ENCODE measurements at regions not wholly inside any gene's neighbourhood (a gene's known extent, or its start where the extent isn't known, plus 50 kb on each side); places are given as distances from the start of the nearest gene placed in this dataset.
A peak's percentile ranks its signal among the peaks of the same experiment; 100 is the strongest.

GRCh38 chr5:165130656-165131055 is 1625.2 kb downstream of the MAT2B start:
- CTCF ChIA-PET (ENCODE audit: low intra/inter-chr PET ratio, low total read pairs): no interaction called here
- Histone ChIP-seq H3K4me1 (ENCODE audit: insufficient read depth, low read length) (no peaks in the 10 kb centered on the region), H3K27ac (ENCODE audit: extremely low read length, insufficient read depth, low read length) (no peak overlapping the region), H3K4me3 (replicated peaks in 1 of 3; ENCODE audit: insufficient read depth in 1 of 3, low read depth in 2 of 3, low read length in 3 of 3) (no peak overlapping the region), H3K79me2 (ENCODE audit: insufficient read depth, low read length) (no peaks in the 10 kb centered on the region), H2AFZ (ENCODE audit: low read length) (no peak overlapping the region), H3K4me2 (ENCODE audit: low read depth, low read length) (no peak overlapping the region), H4K20me1 (ENCODE audit: insufficient read depth, low read length) (no peaks in the 10 kb centered on the region), H3K9me3 (ENCODE audit: low read length) (peaks cover 61% of the 10 kb centered on the region), H3K9ac (ENCODE audit: insufficient read depth, low read depth, low read length) (no peak overlapping the region), H3K36me3 (replicated peaks in 1 of 2; ENCODE audit: control insufficient read depth in 1 of 2, insufficient read depth in 2 of 2, low read length in 2 of 2) (no peaks in the 10 kb centered on the region), H3K27me3 (ENCODE audit: control insufficient read depth in 1 of 2, insufficient read depth in 2 of 2, low read length in 2 of 2) (no peaks in the 10 kb centered on the region)
- no peak for ATAC-seq
- no peak for DNase-seq (ENCODE audit: low spot score)
- POLR2A ChIA-PET: no interaction called here
- in situ Hi-C loops (cut with HindIII; ENCODE audit: extremely low pct_ligation_motif_present, low pct_unique_long_range_greater_than_20kb) (no loop called here), intact Hi-C loops (cut with micrococcal nuclease; ENCODE audit: unreplicated experiment) (no loop called here)
- no peak for FAIRE-seq
- TF ChIP-seq NFE2L2 (IDR thresholded peaks at IDR 0.05; ENCODE audit: low read length): peak; percentile 85
- TF ChIP-seq, protein P1, sequence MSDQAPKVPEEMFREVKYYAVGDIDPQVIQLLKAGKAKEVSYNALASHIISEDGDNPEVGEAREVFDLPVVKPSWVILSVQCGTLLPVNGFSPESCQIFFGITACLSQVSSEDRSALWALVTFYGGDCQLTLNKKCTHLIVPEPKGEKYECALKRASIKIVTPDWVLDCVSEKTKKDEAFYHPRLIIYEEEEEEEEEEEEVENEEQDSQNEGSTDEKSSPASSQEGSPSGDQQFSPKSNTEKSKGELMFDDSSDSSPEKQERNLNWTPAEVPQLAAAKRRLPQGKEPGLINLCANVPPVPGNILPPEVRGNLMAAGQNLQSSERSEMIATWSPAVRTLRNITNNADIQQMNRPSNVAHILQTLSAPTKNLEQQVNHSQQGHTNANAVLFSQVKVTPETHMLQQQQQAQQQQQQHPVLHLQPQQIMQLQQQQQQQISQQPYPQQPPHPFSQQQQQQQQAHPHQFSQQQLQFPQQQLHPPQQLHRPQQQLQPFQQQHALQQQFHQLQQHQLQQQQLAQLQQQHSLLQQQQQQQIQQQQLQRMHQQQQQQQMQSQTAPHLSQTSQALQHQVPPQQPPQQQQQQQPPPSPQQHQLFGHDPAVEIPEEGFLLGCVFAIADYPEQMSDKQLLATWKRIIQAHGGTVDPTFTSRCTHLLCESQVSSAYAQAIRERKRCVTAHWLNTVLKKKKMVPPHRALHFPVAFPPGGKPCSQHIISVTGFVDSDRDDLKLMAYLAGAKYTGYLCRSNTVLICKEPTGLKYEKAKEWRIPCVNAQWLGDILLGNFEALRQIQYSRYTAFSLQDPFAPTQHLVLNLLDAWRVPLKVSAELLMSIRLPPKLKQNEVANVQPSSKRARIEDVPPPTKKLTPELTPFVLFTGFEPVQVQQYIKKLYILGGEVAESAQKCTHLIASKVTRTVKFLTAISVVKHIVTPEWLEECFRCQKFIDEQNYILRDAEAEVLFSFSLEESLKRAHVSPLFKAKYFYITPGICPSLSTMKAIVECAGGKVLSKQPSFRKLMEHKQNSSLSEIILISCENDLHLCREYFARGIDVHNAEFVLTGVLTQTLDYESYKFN (CRISPR knock-in tag; conservative IDR thresholded peaks at IDR 0.05): no peak
- WGBS (ENCODE audit: low lambda C conversion rate): 6% methylated on average over 4 of the region's 4 CpGs
- no TSS peak for BruUV-seq (replicated peaks)

GRCh38 chr5:165134155-165134554 is 1628.7 kb downstream of the MAT2B start:
- peaks cover 74% of the 10 kb centered on the region for H3K9me3 ChIP-seq (ENCODE audit: low read length)

More at GRCh38 chr5:165134155-165134554, 1628.7 kb downstream of the MAT2B start:
- ATAC-seq: no peak
- no peaks in the 10 kb centered on the region for H3K4me1 ChIP-seq (ENCODE audit: insufficient read depth, low read length)
- ChIA-PET CTCF (ENCODE audit: low intra/inter-chr PET ratio, low total read pairs) (no interaction called here), POLR2A (no interaction called here)
- H2AFZ ChIP-seq (ENCODE audit: low read length): no peak overlapping the region
- in situ Hi-C loops (cut with HindIII; ENCODE audit: extremely low pct_ligation_motif_present, low pct_unique_long_range_greater_than_20kb) (no loop called here), intact Hi-C loops (cut with micrococcal nuclease; ENCODE audit: unreplicated experiment) (no loop called here)
- WGBS (ENCODE audit: low lambda C conversion rate): 28% methylated on average over 6 of the region's 6 CpGs
- H3K27ac ChIP-seq (ENCODE audit: extremely low read length, insufficient read depth, low read length): no peak overlapping the region
- no peak overlapping the region for H3K4me3 ChIP-seq (replicated peaks in 1 of 3; ENCODE audit: insufficient read depth in 1 of 3, low read depth in 2 of 3, low read length in 3 of 3)
- no peaks in the 10 kb centered on the region for H3K79me2 ChIP-seq (ENCODE audit: insufficient read depth, low read length)
- BruUV-seq (replicated peaks): no TSS peak
- TF ChIP-seq ZNF296 (CRISPR knock-in tag; conservative IDR thresholded peaks at IDR 0.05) (no peak), GABPB1 (CRISPR knock-in tag; IDR thresholded peaks at IDR 0.05) (no peak), RNF2 (conservative IDR thresholded peaks at IDR 0.05; ENCODE audit: low read depth) (no peak), ZNF3 (CRISPR knock-in tag; IDR thresholded peaks at IDR 0.05) (no peak), ZNF496 (CRISPR knock-in tag; IDR thresholded peaks at IDR 0.05; ENCODE audit: insufficient replicate concordance) (no peak), ZNF569 (CRISPR knock-in tag; IDR thresholded peaks at IDR 0.05; ENCODE audit: borderline replicate concordance) (no peak), HDAC1 (CRISPR knock-in tag; IDR thresholded peaks at IDR 0.05) (no peak), KDM5A (IDR thresholded peaks at IDR 0.05; ENCODE audit: borderline replicate concordance, low read length) (no peak), POLR2G (IDR thresholded peaks at IDR 0.05; ENCODE audit: low read depth, low read length) (no peak), TAF1 (CRISPR knock-in tag; IDR thresholded peaks at IDR 0.05) (no peak)
- TF ChIP-seq, protein P2, sequence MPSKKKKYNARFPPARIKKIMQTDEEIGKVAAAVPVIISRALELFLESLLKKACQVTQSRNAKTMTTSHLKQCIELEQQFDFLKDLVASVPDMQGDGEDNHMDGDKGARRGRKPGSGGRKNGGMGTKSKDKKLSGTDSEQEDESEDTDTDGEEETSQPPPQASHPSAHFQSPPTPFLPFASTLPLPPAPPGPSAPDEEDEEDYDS (CRISPR knock-in tag; IDR thresholded peaks at IDR 0.05): no peak
- DNase-seq (ENCODE audit: low spot score): no peak
- no peak overlapping the region for H3K4me2 ChIP-seq (ENCODE audit: low read depth, low read length)
- FAIRE-seq: no peak
- no peaks in the 10 kb centered on the region for H3K27me3 ChIP-seq (ENCODE audit: control insufficient read depth in 1 of 2, insufficient read depth in 2 of 2, low read length in 2 of 2)
- H3K36me3 ChIP-seq (replicated peaks in 1 of 2; ENCODE audit: control insufficient read depth in 1 of 2, insufficient read depth in 2 of 2, low read length in 2 of 2): no peaks in the 10 kb centered on the region
- no peak overlapping the region for H3K9ac ChIP-seq (ENCODE audit: insufficient read depth, low read depth, low read length)
- H4K20me1 ChIP-seq (ENCODE audit: insufficient read depth, low read length): no peaks in the 10 kb centered on the region
